GM18951 (cell line): ENCODE measurements at regions not wholly inside any gene's neighbourhood (a gene's known extent, or its start where the extent isn't known, plus 50 kb on each side); places are given as distances from the start of the nearest gene placed in this dataset.
"Not testable (repeated sequence)": the region's sequence is repeated elsewhere in the genome, so short reads cannot be mapped to it uniquely, and the experiment has no call there.

Experiments
- POLR2A ChIP-seq: IDR thresholded peaks from 4 replicates; pipeline ENCODE4 v1.6.1; 2011; ENCODE audit warnings: mild to moderate bottlenecking; ENCODE audit not compliant: insufficient read length, insufficient read depth; ENCODE audit errors: extremely low read depth
- in situ Hi-C: fragments of 300-500 bp; cut with MboI; formaldehyde crosslinking; loops from one replicate; pipeline ENCODE4 v1.12.0; 2022; ENCODE audit warnings: low sequenced_read_pairs, mixed read lengths, inconsistent platforms; ENCODE audit not compliant: unreplicated experiment

GRCh38 chr1:196070940-196071339 lies 537.3 kb downstream of the KCNT2 start:
- in situ Hi-C loops = no loop called here
- TF ChIP-seq POLR2A = no peak

GRCh38 chr1:196063952-196064351 lies 544.3 kb downstream of the KCNT2 start:
- in situ Hi-C loops = no loop called here
- TF ChIP-seq POLR2A = no peak

- in situ Hi-C loops = no loop called here
Observed at GRCh38 chr1:196063294-196063693, 544.9 kb downstream of the KCNT2 start.

GRCh38 chr1:196060539-196060938 lies 547.7 kb downstream of the KCNT2 start:
- TF ChIP-seq POLR2A = no peak
- in situ Hi-C loops = no loop called here

More at GRCh38 chr1:196063294-196063693, 544.9 kb downstream of the KCNT2 start:
- no peak for TF ChIP-seq POLR2A

- in situ Hi-C loops = no loop called here
- TF ChIP-seq POLR2A = no peak
Observed at GRCh38 chr1:196059210-196059609, 549.0 kb downstream of the KCNT2 start.

GRCh38 chr1:196056966-196057365 lies 551.3 kb downstream of the KCNT2 start:
- TF ChIP-seq POLR2A = no peak
- in situ Hi-C loops = no loop called here

- no peak for TF ChIP-seq POLR2A
- in situ Hi-C loops = no loop called here
Observed at GRCh38 chr1:196049407-196049806, 558.8 kb downstream of the KCNT2 start.

- in situ Hi-C loops = no loop called here
- no peak for TF ChIP-seq POLR2A
Observed at GRCh38 chr1:196043268-196043667, 565.0 kb downstream of the KCNT2 start.

GRCh38 chr1:196034080-196034706 lies 574.0 kb downstream of the KCNT2 start:
- in situ Hi-C loops = no loop called here
- TF ChIP-seq POLR2A = no peak

GRCh38 chr1:196031387-196031786 lies 576.9 kb downstream of the KCNT2 start:
- in situ Hi-C loops = not testable (repeated sequence)

- no peak for TF ChIP-seq POLR2A
Observed at GRCh38 chr1:196030455-196030854, 577.8 kb downstream of the KCNT2 start.

GRCh38 chr1:196029410-196029809 lies 578.8 kb downstream of the KCNT2 start:
- in situ Hi-C loops = no loop called here

More at GRCh38 chr1:196030455-196030854, 577.8 kb downstream of the KCNT2 start:
- in situ Hi-C loops = no loop called here

GRCh38 chr1:196027127-196027526 lies 581.1 kb downstream of the KCNT2 start:
- in situ Hi-C loops = no loop called here
- no peak for TF ChIP-seq POLR2A

More at GRCh38 chr1:196029410-196029809, 578.8 kb downstream of the KCNT2 start:
- no peak for TF ChIP-seq POLR2A

GRCh38 chr1:196021174-196021573 lies 587.1 kb downstream of the KCNT2 start:
- in situ Hi-C loops = not testable (repeated sequence)

GRCh38 chr1:196009362-196009761 lies 598.9 kb downstream of the KCNT2 start:
- TF ChIP-seq POLR2A = no peak
- in situ Hi-C loops = no loop called here

GRCh38 chr1:196007763-196008162 lies 600.5 kb downstream of the KCNT2 start:
- no peak for TF ChIP-seq POLR2A
- in situ Hi-C loops = no loop called here
